ENCODE measurements at regions not wholly inside any gene's neighbourhood (a gene's known extent, or its start where the extent isn't known, plus 50 kb on each side); places are given as distances from the start of the nearest gene placed in this dataset.
"Not testable (repeated sequence)": the region's sequence is repeated elsewhere in the genome, so short reads cannot be mapped to it uniquely, and the experiment has no call there.

GRCh38 chr3:40649346-40649745, 124.6 kb downstream of the ZNF621 start:
- ATAC-seq: no peak

GRCh38 chr3:40652072-40652471, 127.3 kb downstream of the ZNF621 start:
- ATAC-seq: no peak

- ATAC-seq: no peak
These were observed 128.2 kb downstream of the ZNF621 start for GRCh38 chr3:40653001-40653400.

GRCh38 chr3:40653878-40654277, 129.1 kb downstream of the ZNF621 start:
- no peak for ATAC-seq

- ATAC-seq: no peak
These were observed 130.8 kb downstream of the ZNF621 start for GRCh38 chr3:40655551-40655950.

GRCh38 chr3:40657623-40658022, 132.9 kb downstream of the ZNF621 start:
- no peak for ATAC-seq

- ATAC-seq: no peak
These were observed 133.5 kb downstream of the ZNF621 start for GRCh38 chr3:40658305-40658704.

- ATAC-seq: no peak
These were observed 135.8 kb downstream of the ZNF621 start for GRCh38 chr3:40660554-40660953.

GRCh38 chr3:40661284-40661683, 136.5 kb downstream of the ZNF621 start:
- no peak for ATAC-seq

- ATAC-seq: no peak
These were observed 138.5 kb downstream of the ZNF621 start for GRCh38 chr3:40663280-40663679.

- ATAC-seq: no peak
These were observed 144.4 kb downstream of the ZNF621 start for GRCh38 chr3:40669176-40669575.

- no peak for ATAC-seq
These were observed 148.1 kb downstream of the ZNF621 start for GRCh38 chr3:40672861-40673260.

GRCh38 chr3:40677321-40677720, 152.6 kb downstream of the ZNF621 start:
- ATAC-seq: no peak

GRCh38 chr3:40677749-40678148, 153.0 kb downstream of the ZNF621 start:
- no peak for ATAC-seq

- no peak for ATAC-seq
These were observed 154.5 kb downstream of the ZNF621 start for GRCh38 chr3:40679290-40679689.

- peak in 1 of 2 donors; percentile 10 for ATAC-seq
These were observed 156.2 kb downstream of the ZNF621 start for GRCh38 chr3:40680685-40681657.

- peak in 1 of 2 donors; percentile 36 for ATAC-seq
These were observed 156.9 kb downstream of the ZNF621 start for GRCh38 chr3:40681658-40682055.

- ATAC-seq: no peak
These were observed 165.1 kb downstream of the ZNF621 start for GRCh38 chr3:40689837-40690236.

- no peak for ATAC-seq
These were observed 166.1 kb downstream of the ZNF621 start for GRCh38 chr3:40690749-40691451.

GRCh38 chr3:40691452-40691861, 166.7 kb downstream of the ZNF621 start:
- ATAC-seq: no peak

- no peak for ATAC-seq
These were observed 171.1 kb downstream of the ZNF621 start for GRCh38 chr3:40695848-40696247.

- not testable (repeated sequence) for ATAC-seq
These were observed 173.9 kb downstream of the ZNF621 start for GRCh38 chr3:40698611-40699010.

GRCh38 chr3:40701016-40701588, 176.3 kb downstream of the ZNF621 start:
- ATAC-seq: no peak
